DMS53 (cell line): ENCODE measurements at regions not wholly inside any gene's neighbourhood (a gene's known extent, or its start where the extent isn't known, plus 50 kb on each side); places are given as distances from the start of the nearest gene placed in this dataset.

Experiments
- DNase-seq: peaks from one replicate; lab custom pipeline; 2025; lab: John Stamatoyannopoulos, UW

DNA sequence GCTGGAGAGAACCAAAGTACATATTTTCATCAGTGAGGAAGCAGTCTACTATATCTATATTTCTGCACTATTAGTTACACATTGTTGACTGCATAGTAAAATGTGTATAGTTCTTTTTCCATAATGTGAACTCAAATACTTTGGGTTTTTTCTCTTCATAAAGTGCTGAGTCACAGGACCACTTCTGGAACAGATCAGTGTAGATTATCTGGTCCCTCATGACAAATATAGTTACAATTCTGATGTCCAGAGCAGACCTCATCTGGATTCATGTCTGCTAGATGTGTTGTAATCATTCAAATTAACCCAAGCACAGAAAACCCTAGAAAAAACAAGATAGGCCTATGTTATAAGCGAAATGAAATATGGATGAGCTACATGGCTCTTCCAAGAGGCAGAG, 171.4 kb downstream of the SUCLA2 start:
- no peak for DNase-seq

DNA sequence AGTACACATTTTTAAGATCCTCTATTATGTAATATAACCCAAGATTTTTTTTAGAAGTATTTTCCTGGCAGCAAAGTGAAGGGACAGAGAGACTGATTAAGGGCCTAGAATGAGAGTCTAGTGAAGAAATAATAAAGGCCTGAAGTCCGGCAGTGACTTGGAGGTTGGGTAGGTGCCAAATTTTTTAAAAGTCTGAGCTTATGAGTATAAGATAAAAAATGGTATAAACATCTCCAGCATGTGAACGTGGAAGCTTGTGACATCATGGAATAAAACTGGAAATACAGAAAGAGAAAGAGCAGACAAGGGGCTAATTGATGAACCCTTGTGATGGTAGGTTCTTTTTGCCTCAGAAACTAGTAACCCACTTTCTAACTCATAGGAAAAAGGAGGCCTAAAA, 174.6 kb downstream of the SUCLA2 start:
- no peak for DNase-seq

DNA sequence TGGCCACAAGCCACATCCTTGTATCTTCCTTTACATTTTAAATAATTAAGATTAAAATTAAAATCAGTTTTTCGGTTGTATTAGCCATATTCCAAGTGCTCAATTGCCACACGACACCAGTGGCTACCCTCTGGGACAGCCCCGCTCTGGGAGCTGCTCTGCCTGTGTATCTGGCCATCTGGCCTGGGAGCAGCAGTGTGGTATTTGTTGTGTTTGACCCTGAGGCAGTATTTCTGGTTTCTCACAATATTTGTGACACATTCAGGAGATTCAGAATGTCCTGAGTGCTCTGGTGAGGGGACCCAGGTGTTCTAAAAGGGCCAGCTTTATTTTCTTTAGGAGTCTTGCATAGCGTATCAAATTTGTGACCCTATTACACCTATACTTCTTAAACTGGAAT, 179.0 kb downstream of the SUCLA2 start:
- DNase-seq = no peak

DNA sequence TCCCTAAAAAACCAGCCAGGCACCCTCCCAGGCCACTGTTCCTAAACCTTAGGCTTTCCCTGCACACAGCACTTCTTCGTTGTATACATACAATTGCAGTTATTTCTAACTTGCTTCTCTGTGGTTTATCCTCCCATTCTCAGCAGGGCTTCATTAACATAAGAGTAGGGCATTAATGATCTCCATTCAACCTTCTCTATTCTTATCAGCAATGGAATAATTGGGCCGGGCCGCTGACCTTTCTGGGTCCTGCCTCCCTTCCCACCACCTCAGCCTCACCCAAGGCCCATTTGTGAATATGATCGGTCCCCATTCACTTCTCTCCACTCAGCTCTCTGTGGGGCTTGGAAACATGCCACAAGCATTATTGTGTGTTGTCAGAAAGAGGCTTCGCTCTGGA, 184.2 kb downstream of the SUCLA2 start:
- DNase-seq = no peak

DNA sequence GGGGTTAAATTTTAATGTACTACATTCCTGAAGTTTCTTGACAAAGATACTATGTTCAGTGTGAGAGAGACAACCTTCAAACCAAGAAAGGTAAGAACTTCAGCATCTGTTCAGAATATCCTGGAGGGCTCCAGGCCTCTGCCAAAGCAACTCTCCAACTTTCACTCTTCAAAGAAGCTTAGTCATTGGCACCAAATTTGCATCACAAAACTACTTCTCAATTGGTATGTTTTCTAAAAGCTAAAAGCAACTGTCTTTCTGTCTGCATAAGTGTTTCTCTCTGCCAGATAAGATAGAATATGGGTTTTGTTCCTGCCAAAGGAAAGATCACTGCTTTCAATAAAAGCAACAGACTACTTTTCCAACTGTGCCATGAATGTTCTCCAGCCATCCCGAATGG, 187.4 kb downstream of the SUCLA2 start:
- no peak for DNase-seq

DNA sequence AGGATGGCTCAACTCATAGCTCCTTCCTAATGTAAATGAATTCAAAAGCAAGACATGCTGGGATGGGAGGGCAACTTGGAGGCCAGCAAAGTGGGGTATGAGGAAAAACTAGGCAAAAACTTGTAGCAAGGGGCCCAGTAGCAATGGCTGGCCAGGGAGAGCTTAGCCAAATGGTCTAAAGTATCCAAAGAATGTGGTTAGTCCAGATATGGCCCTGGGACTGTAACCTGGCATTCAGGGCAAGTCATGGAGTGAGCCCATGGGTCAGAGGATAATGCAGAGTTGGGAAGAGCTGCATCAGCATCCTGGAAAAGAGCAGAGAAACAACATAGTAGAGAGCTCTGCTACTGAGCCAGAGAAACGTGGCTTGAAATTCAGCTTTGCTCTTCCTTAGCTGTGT, 191.7 kb downstream of the SUCLA2 start:
- DNase-seq = no peak

DNA sequence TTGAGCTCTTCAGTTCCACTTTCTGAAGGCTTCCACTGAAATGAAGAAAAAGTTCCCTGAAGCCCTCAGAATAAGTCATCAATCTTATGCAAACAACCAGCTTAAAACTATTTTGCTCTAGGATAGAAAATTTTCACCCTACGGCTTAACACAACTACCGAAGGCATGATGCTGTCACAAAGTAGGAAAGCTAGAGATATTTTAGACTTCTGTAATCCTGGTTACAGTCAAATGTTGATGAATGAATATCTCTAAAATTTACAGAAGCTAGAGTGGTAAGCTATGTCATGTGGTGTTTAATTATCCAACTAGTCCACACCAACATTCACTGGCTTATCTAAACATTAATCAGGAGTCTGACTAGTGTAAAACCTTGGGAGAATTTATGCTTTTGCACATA, 197.9 kb downstream of the SUCLA2 start:
- DNase-seq = no peak

DNA sequence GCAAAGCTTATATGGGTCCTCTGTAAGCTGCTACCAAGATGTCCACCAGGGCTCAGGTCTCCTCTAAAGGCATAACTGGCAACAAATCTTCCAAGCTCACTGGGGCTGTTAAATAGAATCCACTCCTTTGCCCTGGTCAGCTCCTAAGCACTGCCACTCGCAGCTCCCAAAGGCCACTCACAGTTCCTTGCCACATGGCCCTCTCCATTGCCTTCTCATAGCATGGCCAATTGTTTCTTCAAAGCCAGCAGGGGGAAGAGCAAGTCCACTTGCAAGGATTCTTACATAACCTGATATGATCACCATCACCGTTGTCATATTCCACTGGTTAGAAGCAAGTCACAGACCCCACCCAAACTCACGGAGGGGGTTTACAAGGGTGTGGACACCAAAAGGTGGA, 199.5 kb downstream of the SUCLA2 start:
- DNase-seq = no peak

DNA sequence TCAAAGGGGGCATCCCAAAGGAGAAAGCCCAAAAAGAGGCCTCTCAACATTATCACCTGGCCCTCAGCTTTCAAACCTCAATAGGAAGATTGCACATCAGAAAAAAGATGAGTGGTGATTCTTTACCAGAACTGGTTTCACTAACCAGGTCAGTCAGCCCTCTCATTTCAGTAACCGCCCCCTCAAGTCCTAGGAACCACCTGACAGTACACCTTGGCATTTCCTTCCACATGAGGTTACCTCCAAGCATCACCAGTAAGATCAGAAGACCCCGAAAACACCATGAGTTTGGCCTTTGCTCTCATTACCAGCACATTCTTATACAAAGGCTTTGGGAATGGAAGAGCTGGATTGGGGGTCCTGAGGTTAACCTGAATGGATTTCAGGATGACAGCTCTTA, 200.5 kb downstream of the SUCLA2 start:
- DNase-seq = no peak

DNA sequence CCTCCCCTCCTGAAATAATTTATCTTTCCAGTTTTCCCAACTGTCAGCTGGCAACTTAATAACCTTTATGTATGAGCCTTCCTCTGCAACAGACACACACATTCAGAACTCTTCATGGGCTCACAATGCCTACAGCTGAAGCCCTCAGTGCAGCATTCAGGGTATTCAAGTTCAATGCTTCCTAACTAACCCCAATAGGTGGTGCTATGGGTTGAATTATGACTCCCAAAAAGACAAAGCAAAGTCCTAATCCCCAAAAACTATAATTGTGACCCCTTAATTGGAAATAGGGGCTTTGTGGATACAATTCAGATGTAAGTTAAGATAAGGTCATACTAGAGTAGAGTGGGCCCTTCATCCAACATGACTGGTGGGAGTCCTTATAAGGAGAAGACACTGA, 202.2 kb downstream of the SUCLA2 start:
- DNase-seq = peak; percentile 22

DNA sequence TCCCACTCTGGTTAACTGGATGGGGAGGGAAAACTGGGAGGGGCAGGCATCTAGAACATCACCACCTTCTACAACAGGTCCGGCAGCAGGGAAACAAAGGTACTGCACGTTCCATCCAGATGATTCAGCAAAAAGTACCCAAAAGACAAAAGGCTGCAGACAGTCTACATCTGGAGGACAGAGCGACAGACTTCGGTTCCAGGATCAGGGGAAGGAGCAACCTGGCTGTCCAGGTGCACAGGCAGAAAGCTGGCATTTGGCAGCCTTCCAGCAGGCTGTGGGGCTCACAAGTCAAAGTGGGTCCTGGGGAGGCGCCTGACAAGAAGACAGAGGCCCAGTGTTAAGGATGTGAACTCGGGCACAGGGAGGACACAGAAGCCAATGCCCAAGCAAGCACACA, 202.9 kb downstream of the SUCLA2 start:
- no peak for DNase-seq

DNA sequence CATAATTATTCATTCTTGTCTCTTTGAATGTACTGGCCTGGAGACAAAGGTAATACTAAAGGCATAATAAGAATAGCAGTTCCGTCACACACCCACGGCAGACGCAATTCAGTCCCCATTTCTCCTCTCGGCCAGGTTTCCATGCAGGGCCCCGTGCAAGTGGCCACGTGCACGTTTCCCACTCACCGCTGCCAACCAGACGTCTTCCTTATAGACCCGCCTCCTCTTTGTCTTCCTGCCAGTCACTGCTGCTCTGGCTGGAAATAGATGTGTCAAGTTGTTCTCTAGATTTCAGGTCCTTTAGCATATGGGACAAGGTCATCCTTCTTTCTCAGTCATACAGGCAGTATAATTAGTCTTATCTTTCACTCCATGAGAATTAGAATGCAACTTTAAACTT, 204.3 kb downstream of the SUCLA2 start:
- no peak for DNase-seq

DNA sequence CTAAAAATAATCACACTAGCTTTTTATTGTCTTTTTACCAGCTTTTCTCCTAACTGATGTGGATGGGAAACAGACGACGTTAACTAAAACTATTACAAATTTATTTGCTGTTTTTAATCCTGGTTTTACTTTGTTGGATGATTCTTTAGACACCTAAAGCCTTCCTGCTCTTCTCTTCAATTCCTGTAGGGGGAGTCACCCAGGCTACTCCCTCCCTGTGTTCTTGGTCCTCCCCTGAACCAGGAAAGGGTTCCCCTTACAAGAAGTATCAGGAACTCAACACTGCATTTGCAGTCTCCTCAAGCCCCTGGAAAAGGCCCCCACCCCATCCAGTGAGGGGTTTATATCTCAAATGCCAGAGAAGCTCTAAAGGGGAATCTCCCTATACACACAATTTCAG, 206.1 kb downstream of the SUCLA2 start:
- DNase-seq = peak; percentile 30

DNA sequence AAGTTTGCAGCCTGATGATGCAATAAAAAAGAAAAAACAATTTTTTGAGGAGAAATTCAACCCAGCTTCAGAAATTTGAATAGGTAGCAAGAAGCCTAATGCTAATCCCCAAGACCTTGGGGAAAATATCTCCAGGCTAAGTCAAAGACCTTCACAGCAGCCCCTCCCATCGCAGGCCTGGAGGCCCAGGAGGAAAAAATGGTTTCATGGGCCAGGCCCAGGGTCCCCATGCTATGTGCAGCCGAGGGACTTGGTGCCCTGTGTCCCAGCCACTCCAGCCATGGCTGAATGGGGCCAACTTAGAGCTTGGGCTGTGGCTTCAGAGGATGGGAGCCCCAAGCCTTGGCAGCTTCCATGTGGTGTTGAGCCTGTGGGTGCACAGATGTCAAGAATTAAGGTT, 210.3 kb downstream of the SUCLA2 start:
- DNase-seq = no peak

DNA sequence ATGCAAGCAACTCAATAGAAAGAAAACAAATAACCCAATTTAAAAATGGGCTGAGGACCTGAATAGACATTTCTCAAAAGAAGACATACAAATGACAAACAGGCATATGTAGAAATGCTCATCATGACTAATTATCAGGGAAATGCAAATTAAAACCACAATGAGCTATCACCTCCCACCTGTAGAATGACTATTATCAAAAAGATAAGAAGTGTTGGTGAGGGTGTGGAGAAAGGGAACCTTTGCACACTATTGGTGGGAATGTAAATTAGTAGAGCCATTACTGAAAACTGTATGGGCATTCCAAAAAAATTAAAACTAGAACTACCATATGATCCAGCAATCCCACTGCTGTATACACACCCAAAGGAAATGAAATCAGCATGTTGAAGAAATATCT, 212.2 kb downstream of the SUCLA2 start:
- DNase-seq = no peak

DNA sequence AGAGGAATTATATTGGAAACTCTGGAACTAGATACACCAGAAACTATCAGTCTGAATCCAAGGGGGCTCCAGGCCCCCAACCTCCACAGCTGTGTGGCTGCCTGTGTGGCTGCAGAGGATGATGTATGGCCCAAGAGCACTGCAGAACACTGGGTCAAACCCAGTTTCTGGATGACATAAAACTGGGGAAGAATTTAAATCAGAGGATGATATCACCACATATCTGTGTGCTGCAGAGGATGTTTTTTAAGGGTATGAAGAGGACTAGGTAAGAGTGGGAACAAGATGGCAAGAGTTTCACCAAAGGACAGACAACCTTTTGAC, 226.4 kb downstream of the SUCLA2 start:
- no peak for DNase-seq

DNA sequence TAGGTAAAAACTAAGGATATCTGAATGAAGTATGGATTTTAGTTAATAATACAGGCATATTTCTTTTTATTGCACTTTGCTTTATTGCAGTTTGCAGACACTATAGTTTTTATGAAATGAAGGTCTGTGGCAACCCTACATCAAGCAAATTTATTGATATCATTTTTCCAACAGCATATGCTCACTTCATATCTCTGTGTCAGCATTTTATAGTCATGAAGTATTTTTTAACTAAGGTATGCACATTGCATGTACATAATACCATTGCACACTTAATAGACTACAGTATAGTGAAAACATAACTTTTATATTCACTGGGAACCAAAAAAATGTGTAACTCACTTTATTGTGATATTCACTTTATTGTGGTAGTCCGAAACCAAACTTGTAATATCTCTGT, 236.3 kb downstream of the SUCLA2 start:
- no peak for DNase-seq

DNA sequence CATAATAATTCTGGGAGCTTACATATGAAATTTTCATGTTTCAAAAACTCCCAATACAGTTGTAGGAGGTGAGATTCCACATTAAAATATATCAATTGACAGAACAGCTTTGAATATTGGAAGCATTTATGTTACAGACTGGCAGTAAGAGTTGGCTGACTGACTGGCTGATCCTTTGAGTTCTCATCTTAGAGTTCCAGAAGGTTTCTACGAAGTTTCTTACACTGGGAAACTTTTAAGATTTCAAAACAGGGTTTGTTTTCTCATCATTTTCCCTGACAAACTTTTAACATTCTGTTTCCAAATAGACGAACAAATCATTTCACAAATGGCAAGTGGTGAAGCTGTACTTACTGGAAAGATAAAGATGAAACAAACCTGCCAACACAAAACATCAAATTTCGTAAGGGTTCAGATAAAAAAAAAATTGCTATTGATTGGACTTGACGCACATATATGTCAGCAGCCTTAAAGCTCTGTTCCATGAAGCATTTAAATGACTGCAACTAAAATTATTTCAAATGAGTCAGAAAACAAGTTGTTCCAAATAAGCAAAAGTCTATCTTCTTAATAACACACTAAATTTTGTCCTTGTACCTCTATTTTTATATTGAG, 243.5 kb downstream of the SUCLA2 start:
- DNase-seq = no peak

DNA sequence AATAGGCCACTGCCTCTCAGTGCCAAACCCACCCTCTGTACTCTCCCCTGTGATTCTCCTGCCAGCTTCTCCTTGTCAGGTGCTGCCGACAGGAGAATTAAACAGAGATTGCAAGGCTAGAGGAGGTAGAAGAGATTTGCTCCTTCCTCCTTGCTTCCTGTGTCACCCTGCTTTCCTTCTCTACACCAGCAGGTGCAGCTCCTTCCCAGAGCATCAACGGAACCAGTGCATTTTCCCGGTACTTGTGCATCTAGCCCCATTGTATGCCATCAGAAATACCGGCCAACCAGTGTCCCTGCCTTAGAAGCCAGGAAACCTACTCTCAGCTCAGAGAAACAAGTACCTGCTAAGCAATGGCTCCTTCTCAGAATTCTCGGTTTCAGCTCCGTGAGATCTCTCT, 253.2 kb downstream of the SUCLA2 start:
- no peak for DNase-seq

DNA sequence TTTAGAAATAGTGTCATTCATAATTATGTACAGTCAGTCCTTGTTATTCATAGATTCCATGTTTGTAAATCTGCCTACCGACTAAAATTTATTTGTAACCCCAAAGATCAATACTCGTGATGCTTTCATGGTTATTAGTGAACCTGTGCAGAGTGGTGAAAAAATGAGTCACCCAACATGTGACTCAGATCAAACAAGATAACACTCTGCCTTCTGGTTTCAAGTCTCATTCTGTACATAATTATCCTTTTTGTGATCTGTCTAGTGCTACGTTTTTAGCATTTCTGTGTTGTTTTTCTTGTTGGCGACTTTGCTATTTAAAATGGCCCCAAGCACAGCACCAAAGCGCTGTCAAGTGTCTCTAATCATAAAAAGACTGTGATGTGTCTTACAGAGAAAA, 274.7 kb downstream of the SUCLA2 start:
- DNase-seq = peak; percentile 69

DNA sequence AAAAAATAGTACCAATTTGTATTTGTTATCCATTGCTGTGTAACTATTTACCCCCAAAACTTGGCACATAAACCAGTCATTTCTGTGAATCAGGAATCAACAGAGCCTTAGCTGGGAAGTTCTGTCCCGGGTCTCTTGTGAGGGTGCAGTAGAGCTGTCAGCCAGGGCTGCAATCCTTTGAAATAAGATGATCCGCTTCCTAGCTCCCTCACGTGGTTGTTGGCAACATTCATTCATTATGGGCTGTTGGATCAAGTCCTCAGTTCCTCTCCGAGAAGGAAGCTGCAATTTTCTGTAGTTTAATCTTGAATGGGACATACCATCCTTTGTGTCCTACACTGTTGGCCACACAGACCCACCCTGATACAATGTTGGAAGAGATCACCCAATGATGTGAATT, 277.2 kb downstream of the SUCLA2 start:
- no peak for DNase-seq

DNA sequence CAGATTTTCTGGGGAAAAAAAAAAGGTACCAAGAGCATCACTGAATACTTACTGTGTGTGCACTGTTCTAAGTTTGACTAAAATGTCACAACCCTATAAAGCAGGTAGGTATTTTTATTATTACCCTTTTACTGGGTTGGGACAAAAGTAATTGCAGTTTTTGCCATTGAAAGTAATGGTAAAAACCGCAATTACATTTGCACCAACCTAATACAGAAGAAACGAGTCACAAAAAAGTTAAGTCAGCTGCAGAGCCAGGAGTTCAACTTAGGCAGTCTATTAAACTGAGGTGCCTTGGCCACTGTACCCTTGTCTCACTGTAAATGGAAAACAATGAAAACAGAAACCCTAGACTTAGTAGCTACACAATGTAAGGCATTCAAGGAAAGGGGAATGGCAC, 281.9 kb downstream of the SUCLA2 start:
- DNase-seq = no peak

DNA sequence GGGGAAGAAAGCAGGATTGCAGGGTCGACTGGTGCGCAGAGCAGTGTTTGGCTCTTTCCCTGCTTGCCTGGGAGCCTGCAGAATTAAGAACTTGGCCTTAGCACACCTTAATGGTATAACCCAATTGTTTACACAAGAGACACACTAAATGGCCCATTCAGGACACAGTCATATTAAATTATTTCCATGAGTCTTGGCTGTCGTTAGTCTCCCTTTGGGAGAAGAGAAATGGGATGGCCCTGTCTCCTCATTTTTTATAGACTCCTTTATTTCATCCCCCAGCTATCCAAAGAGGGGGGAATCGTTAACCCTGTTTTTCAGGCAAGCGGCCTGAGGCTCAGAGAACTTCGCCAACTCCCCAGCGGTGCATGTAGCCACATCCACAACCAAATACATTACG, 282.5 kb downstream of the SUCLA2 start:
- DNase-seq = no peak

DNA sequence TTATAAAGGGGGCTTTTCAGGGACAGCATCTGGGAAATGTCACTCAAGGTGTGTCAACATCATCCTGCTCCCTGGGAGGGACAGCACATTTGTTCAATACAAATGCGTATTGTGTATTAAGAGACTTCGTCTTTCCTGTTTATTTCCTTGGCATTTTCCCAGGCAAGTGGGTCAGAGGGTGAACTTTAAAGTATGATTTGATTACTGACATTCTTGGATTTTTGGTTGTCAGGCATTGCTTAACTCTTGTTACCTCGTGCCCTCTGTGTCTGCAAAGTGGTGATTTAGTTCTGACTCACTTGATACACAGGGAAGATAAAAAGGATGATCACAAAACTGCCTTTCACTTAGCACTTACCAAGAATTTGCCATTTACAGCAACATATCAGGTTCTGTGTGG, 292.7 kb downstream of the SUCLA2 start:
- no peak for DNase-seq

DNA sequence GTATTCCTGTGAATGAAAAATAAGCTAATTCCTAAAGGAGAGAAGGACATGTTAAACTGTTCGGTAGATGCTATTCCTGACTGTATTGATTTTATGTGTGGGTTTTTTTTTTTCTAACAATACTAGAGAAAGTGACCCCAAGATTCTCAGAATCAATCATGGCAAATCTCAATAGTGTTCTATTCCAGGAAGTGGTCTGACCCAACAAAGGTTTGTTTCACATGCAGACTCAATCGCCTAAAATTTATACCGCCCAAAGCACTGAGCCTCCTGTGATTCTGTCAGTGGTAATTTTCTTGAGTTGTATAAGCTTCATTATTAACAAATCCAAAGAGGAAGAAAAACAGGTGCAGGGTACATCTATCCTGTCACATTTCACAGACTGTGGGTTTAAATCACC, 293.7 kb downstream of the SUCLA2 start:
- DNase-seq = no peak
